HL-60 (cell line): ENCODE measurements at regions not wholly inside any gene's neighbourhood (a gene's known extent, or its start where the extent isn't known, plus 50 kb on each side); places are given as distances from the start of the nearest gene placed in this dataset.

Experiments used
- DNase-seq, 2 experiments: peaks; one replicate each; pipeline ENCODE4 v3.0.0-alpha.2; 2010 to 2020; ENCODE audit warnings: low read depth in 1 of 2, low spot score in 1 of 2
- H3K27ac ChIP-seq: fragments of 250-450 bp; sonication (Bioruptor Pico); replicated peaks from 2 replicates; pipeline ENCODE4 v1.5.1; 2020; ENCODE audit warnings: mild to moderate bottlenecking, moderate library complexity
- H3K27me3 ChIP-seq: fragments of 250-450 bp; sonication (Bioruptor Pico); 2 replicates; pipeline ENCODE4 v1.5.1; 2021; ENCODE audit warnings: mild to moderate bottlenecking, moderate library complexity; ENCODE audit not compliant: insufficient read depth, poor library complexity, severe bottlenecking
- H3K4me3 ChIP-seq: replicated peaks from 2 replicates; pipeline ENCODE4 v1.5.1; 2011; ENCODE audit warnings: mild to moderate bottlenecking, control low read depth, low read length; ENCODE audit not compliant: insufficient read depth
- CTCF ChIP-seq: IDR thresholded peaks from one replicate; pipeline ENCODE4 v1.5.1; 2011; ENCODE audit warnings: low read length, control low read depth, inconsistent platforms; ENCODE audit not compliant: insufficient read depth
- GABPA ChIP-seq: IDR thresholded peaks from 2 replicates; pipeline ENCODE4 v1.6.1; 2012; ENCODE audit warnings: low read depth
- POLR2AphosphoS5 ChIP-seq: IDR thresholded peaks from 2 replicates; pipeline ENCODE4 v1.6.1; 2012; ENCODE audit warnings: low read depth
- REST ChIP-seq: IDR thresholded peaks from 2 replicates; pipeline ENCODE4 v1.6.1; 2012; ENCODE audit warnings: low read depth; ENCODE audit not compliant: insufficient replicate concordance
- SPI1 ChIP-seq: IDR thresholded peaks from 2 replicates; pipeline ENCODE4 v1.6.1; 2012; ENCODE audit warnings: low read depth, mild to moderate bottlenecking, borderline replicate concordance

GRCh38 chr10:63935705-63936104, 414.5 kb downstream of the REEP3 start:
- H3K4me3 ChIP-seq, result no peak overlapping the region
- DNase-seq, result no peak
- no peak for TF ChIP-seq GABPA
- TF ChIP-seq CTCF, result no peak
- TF ChIP-seq POLR2AphosphoS5, result no peak
- TF ChIP-seq SPI1, result no peak
- TF ChIP-seq REST, result no peak
- H3K27ac ChIP-seq, result no peak overlapping the region
- peaks cover 15% of the 10 kb centered on the region for H3K27me3 ChIP-seq

- DNase-seq, result no peak
- TF ChIP-seq REST (no peak), GABPA (no peak), CTCF (no peak), SPI1 (no peak), POLR2AphosphoS5 (no peak)
- Histone ChIP-seq H3K27me3 (no peaks in the 10 kb centered on the region), H3K4me3 (no peak overlapping the region), H3K27ac (no peak overlapping the region)
Observed at GRCh38 chr10:63940277-63940922, 419.2 kb downstream of the REEP3 start.

GRCh38 chr10:63964406-63964805, 443.2 kb downstream of the REEP3 start:
- DNase-seq, result no peak
- Histone ChIP-seq H3K4me3 (no peak overlapping the region), H3K27ac (no peak overlapping the region), H3K27me3 (no peaks in the 10 kb centered on the region)
- no peak for TF ChIP-seq REST
